HepG2 (cell line): ENCODE measurements at regions not wholly inside any gene's neighbourhood (a gene's known extent, or its start where the extent isn't known, plus 50 kb on each side); places are given as distances from the start of the nearest gene placed in this dataset.

Experiments
- ATAC-seq: fragments of 200-7000 bp; cut with Tn5 transposase; 3 replicates; pipeline ENCODE4 v1.9.1; 2020; ENCODE audit warnings: mild to moderate bottlenecking, moderate library complexity
- BruUV-seq: library from RNA; stranded (reverse); fragments of 400-500 nt; replicated peaks from 2 replicates; lab custom pipeline; 2021; lab: Mats Ljungman, UMichigan
- CTCF ChIA-PET: fragments of 300-600 bp; formaldehyde crosslinking; extraction: SDS; loops from one replicate; lab custom pipeline; 2021; ENCODE audit warnings: low total read pairs, inconsistent platforms, low intra/inter-chr PET ratio; lab: Yijun Ruan, JAX
- POLR2A ChIA-PET: fragments of 350-600 bp; sonication (Branson Sonifier 250); formaldehyde crosslinking; loops from one replicate; lab custom pipeline; 2020; ENCODE audit warnings: antibody characterized with exemption, inconsistent platforms; lab: Yijun Ruan, JAX
- DNase-seq: peaks from one replicate; pipeline ENCODE4 v3.0.0-alpha.2; 2015; ENCODE audit warnings: low spot score
- FAIRE-seq: peaks from 3 replicates; lab custom pipeline; 2011; peaks lifted over from hg19 to GRCh38; lab: Jason Lieb, UNC
- H2AFZ ChIP-seq: one replicate; pipeline ENCODE4 v1.6.1; 2011; ENCODE audit warnings: low read length, inconsistent platforms
- H3K27ac ChIP-seq: fragments of 300-600 bp; 3 replicates; pipeline ENCODE4 v1.8.0; 2011; ENCODE audit warnings: mixed run types, mild to moderate bottlenecking, mixed read lengths, low read length, inconsistent platforms; ENCODE audit not compliant: insufficient read depth; ENCODE audit errors: extremely low read length
- H3K27me3 ChIP-seq, 2 experiments: fragments of 200-600 bp in 1 of 2; 2 replicates in 1 of 2; 3 replicates in 1 of 2; pipeline versions ENCODE4 v1.6.0 to v1.8.0; 2011; ENCODE audit warnings: low read length in 2 of 2, mild to moderate bottlenecking in 2 of 2, moderate library complexity in 2 of 2, inconsistent platforms in 1 of 2; ENCODE audit not compliant: insufficient read depth in 2 of 2, control insufficient read depth in 1 of 2
- H3K36me3 ChIP-seq, 2 experiments: fragments of 200-600 bp in 1 of 2; replicated peaks in 1 of 2; 2 replicates in 1 of 2; 3 replicates in 1 of 2; pipeline versions ENCODE4 v1.5.1 to v1.8.0; 2011; ENCODE audit warnings: low read length in 2 of 2, inconsistent platforms in 1 of 2; ENCODE audit not compliant: insufficient read depth in 2 of 2, control insufficient read depth in 1 of 2
- H3K4me1 ChIP-seq: 2 replicates; pipeline ENCODE4 v1.5.1; 2012; ENCODE audit warnings: low read length, inconsistent platforms; ENCODE audit not compliant: insufficient read depth
- H3K4me2 ChIP-seq: 2 replicates; pipeline ENCODE4 v1.6.0; 2011; ENCODE audit warnings: low read depth, low read length, inconsistent platforms
- H3K4me3 ChIP-seq, 3 experiments: fragments of 200-600 bp in 1 of 3; sonication (generic), shearing (Covaris generic) in 1 of 3; replicated peaks in 1 of 3; 2 replicates each; pipeline ENCODE4 v1.5.1; 2011 to 2016; ENCODE audit warnings: low read length in 3 of 3, inconsistent platforms in 2 of 3, low read depth in 2 of 3, mild to moderate bottlenecking in 2 of 3, control low read depth in 1 of 3, mixed read lengths in 1 of 3; ENCODE audit not compliant: insufficient read depth in 1 of 3
- H3K79me2 ChIP-seq: one replicate; pipeline ENCODE4 v1.6.1; 2011; ENCODE audit warnings: low read length, inconsistent platforms; ENCODE audit not compliant: insufficient read depth
- H3K9ac ChIP-seq: 2 replicates; pipeline ENCODE4 v1.6.0; 2011; ENCODE audit warnings: mild to moderate bottlenecking, low read depth, low read length, inconsistent platforms; ENCODE audit not compliant: insufficient read depth
- H3K9me3 ChIP-seq: 2 replicates; pipeline ENCODE4 v1.5.1; 2012; ENCODE audit warnings: mild to moderate bottlenecking, low read length
- H4K20me1 ChIP-seq: 2 replicates; pipeline ENCODE4 v1.6.0; 2011; ENCODE audit warnings: inconsistent platforms, mild to moderate bottlenecking, low read length, moderate library complexity; ENCODE audit not compliant: insufficient read depth
- BRCA1 ChIP-seq: sonication (generic); formaldehyde crosslinking; IDR thresholded peaks from 2 replicates; pipeline ENCODE4 v1.4.0; 2020; ENCODE audit warnings: missing genetic modification reagents
- FIP1L1 ChIP-seq: fragments of 200-400 bp; formaldehyde crosslinking; IDR thresholded peaks from 2 replicates; pipeline ENCODE4 v1.6.1; 2018; ENCODE audit warnings: low read depth, mild to moderate bottlenecking, low read length, moderate library complexity, borderline replicate concordance; ENCODE audit not compliant: insufficient read depth
- HOXA9 ChIP-seq: sonication (generic); formaldehyde crosslinking; IDR thresholded peaks from 2 replicates; pipeline ENCODE4 v1.8.1; 2022; ENCODE audit warnings: missing genetic modification reagents, mild to moderate bottlenecking, moderate library complexity, borderline replicate concordance
- KDM5B ChIP-seq: sonication (generic); formaldehyde crosslinking; IDR thresholded peaks from 2 replicates; pipeline ENCODE4 v1.4.0; 2020; ENCODE audit warnings: missing genetic modification reagents, mild to moderate bottlenecking, borderline replicate concordance
- KLF15 ChIP-seq: sonication (generic); formaldehyde crosslinking; IDR thresholded peaks from 2 replicates; pipeline ENCODE4 v1.8.1; 2023; ENCODE audit warnings: borderline replicate concordance, mild to moderate bottlenecking, inconsistent platforms, missing genetic modification reagents, mixed read lengths
- RARG ChIP-seq: sonication (generic); formaldehyde crosslinking; IDR thresholded peaks from 2 replicates; pipeline ENCODE4 v1.4.0; 2020; ENCODE audit warnings: low read depth, mild to moderate bottlenecking, missing genetic modification reagents
- SIX1 ChIP-seq: sonication (generic); formaldehyde crosslinking; IDR thresholded peaks from 2 replicates; pipeline ENCODE4 v1.4.0; 2020; ENCODE audit warnings: missing genetic modification reagents, borderline replicate concordance
- SRY ChIP-seq: sonication (generic); formaldehyde crosslinking; IDR thresholded peaks from 2 replicates; pipeline ENCODE4 v1.8.0; 2022; ENCODE audit warnings: mild to moderate bottlenecking, missing genetic modification reagents
- TEAD3 ChIP-seq: optimal IDR thresholded peaks from 2 replicates; pipeline ENCODE3; 2016; ENCODE audit warnings: borderline replicate concordance
- YEATS2 ChIP-seq: sonication (generic); formaldehyde crosslinking; IDR thresholded peaks from 2 replicates; pipeline ENCODE4 v1.4.0; 2020; ENCODE audit warnings: missing genetic modification reagents, borderline replicate concordance
- ZNF33A ChIP-seq: sonication (generic); formaldehyde crosslinking; IDR thresholded peaks from 2 replicates; pipeline ENCODE4 v1.5.1; 2020; ENCODE audit warnings: missing genetic modification reagents, mild to moderate bottlenecking, moderate library complexity, borderline replicate concordance
- ZNF33B ChIP-seq: sonication (generic); formaldehyde crosslinking; IDR thresholded peaks from 2 replicates; pipeline ENCODE4 v1.5.1; 2020; ENCODE audit warnings: mild to moderate bottlenecking, missing genetic modification reagents
- ZNF496 ChIP-seq: sonication (generic); formaldehyde crosslinking; IDR thresholded peaks from 2 replicates; pipeline ENCODE4 v1.8.1; 2023; ENCODE audit warnings: mild to moderate bottlenecking, moderate library complexity, missing genetic modification reagents; ENCODE audit not compliant: insufficient replicate concordance
- ZNF597 ChIP-seq: sonication (generic); formaldehyde crosslinking; IDR thresholded peaks from 2 replicates; pipeline ENCODE4 v1.5.0; 2020; ENCODE audit warnings: missing genetic modification reagents
- ZNF75D ChIP-seq: sonication (generic); formaldehyde crosslinking; IDR thresholded peaks from 2 replicates; pipeline ENCODE4 v1.8.1; 2023; ENCODE audit warnings: missing genetic modification reagents, mild to moderate bottlenecking, borderline replicate concordance
- WGBS: methylation state at CpG from one replicate; pipeline ENCODE4 v1.1.6; 2017; ENCODE audit warnings: low lambda C conversion rate; 5-methylcytosine and 5-hydroxymethylcytosine counted together
- in situ Hi-C: cut with HindIII; loops from 2 replicates; pipeline ENCODE4 v1.10.0; 2017; ENCODE audit warnings: low pct_unique_long_range_greater_than_20kb; ENCODE audit not compliant: extremely low pct_ligation_motif_present
- intact Hi-C: fragments of 100-400 bp; cut with micrococcal nuclease; formaldehyde crosslinking; loops from one replicate; pipeline ENCODE4 v1.10.0; 2022; ENCODE audit not compliant: unreplicated experiment
- TF ChIP-seq, protein P1 (sequence below): sonication (generic); formaldehyde crosslinking; IDR thresholded peaks from 2 replicates; pipeline ENCODE4 v1.4.0; 2020; ENCODE audit warnings: missing genetic modification reagents, mild to moderate bottlenecking, borderline replicate concordance
- TF ChIP-seq, protein P2 (sequence below): sonication (generic); formaldehyde crosslinking; IDR thresholded peaks from 2 replicates; pipeline ENCODE4 v1.4.0; 2020; ENCODE audit warnings: missing genetic modification reagents, low read depth, mild to moderate bottlenecking, borderline replicate concordance

DNA sequence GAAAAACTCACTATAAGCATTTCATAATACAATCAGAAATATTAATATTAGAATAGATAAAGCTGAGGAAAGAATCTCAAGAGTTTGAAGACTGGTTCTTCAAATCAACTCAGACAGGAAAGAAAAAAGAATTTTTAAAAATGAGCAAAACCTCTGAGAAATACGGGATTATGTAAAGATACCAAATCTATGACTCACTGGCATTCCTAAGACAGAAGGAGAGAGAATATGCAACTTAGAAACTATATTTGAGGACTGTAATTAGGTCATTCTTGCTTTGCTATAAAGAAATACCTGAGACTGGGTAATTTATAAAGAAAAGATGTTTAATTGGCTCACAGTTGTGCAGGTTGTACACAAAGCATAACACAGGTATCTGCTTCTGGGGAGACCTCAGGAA is 665.1 kb downstream of the RNF144B start:
- no peak for TF ChIP-seq ZNF496 (CRISPR knock-in tag)
- TF ChIP-seq ZNF33B (CRISPR knock-in tag): no peak
- TF ChIP-seq, protein P1, sequence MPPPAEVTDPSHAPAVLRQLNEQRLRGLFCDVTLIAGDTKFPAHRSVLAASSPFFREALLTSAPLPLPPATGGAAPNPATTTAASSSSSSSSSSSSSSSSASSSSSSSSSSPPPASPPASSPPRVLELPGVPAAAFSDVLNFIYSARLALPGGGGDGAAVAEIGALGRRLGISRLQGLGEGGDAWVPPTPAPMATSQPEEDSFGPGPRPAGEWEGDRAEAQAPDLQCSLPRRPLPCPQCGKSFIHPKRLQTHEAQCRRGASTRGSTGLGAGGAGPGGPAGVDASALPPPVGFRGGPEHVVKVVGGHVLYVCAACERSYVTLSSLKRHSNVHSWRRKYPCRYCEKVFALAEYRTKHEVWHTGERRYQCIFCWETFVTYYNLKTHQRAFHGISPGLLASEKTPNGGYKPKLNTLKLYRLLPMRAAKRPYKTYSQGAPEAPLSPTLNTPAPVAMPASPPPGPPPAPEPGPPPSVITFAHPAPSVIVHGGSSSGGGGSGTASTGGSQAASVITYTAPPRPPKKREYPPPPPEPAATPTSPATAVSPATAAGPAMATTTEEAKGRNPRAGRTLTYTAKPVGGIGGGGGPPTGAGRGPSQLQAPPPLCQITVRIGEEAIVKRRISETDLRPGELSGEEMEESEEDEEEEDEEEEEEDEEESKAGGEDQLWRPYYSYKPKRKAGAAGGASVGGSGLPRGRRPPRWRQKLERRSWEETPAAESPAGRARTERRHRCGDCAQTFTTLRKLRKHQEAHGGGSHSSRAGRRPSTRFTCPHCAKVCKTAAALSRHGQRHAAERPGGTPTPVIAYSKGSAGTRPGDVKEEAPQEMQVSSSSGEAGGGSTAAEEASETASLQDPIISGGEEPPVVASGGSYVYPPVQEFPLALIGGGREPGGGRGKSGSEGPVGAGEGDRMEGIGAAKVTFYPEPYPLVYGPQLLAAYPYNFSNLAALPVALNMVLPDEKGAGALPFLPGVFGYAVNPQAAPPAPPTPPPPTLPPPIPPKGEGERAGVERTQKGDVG: no peak
- TF ChIP-seq SRY: no peak
- no peak for TF ChIP-seq FIP1L1
- TF ChIP-seq BRCA1: no peak
- TF ChIP-seq SIX1 (CRISPR knock-in tag): no peak
- TF ChIP-seq TEAD3: no peak
- TF ChIP-seq, protein P2, sequence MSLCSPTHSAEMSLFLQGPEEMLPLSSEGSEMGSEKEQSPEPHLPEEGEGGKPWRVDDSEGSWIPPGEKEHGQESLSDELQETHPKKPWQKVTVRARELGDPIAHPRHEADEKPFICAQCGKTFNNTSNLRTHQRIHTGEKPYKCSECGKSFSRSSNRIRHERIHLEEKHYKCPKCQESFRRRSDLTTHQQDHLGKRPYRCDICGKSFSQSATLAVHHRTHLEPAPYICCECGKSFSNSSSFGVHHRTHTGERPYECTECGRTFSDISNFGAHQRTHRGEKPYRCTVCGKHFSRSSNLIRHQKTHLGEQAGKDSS (CRISPR knock-in tag): no peak
- no peak for TF ChIP-seq KDM5B (CRISPR knock-in tag)
- no peak for TF ChIP-seq ZNF597
- TF ChIP-seq ZNF33A: no peak
- TF ChIP-seq ZNF75D: no peak
- TF ChIP-seq KLF15 (CRISPR knock-in tag): no peak
- no peak for TF ChIP-seq HOXA9 (CRISPR knock-in tag)
- TF ChIP-seq RARG: no peak
- no peak for TF ChIP-seq YEATS2 (CRISPR knock-in tag)
- TF ChIP-seq, all 625 proteins: peak for 0
- Histone ChIP-seq H2AFZ (no peak overlapping the region), H3K4me2 (no peak overlapping the region), H3K27ac (no peak overlapping the region), H3K9ac (no peak overlapping the region), H3K4me1 (no peaks in the 10 kb centered on the region), H3K4me3 (no peak overlapping the region), H3K79me2 (no peaks in the 10 kb centered on the region), H3K9me3 (peaks cover 83% of the 10 kb centered on the region), H4K20me1 (no peaks in the 10 kb centered on the region), H3K27me3 (no peaks in the 10 kb centered on the region), H3K36me3 (no peaks in the 10 kb centered on the region)
- in situ Hi-C loops: no loop called here
- CTCF ChIA-PET: no interaction called here
- POLR2A ChIA-PET: no interaction called here
- 0% methylated on average over 1 of the region's 1 CpG for WGBS
- intact Hi-C loops: no loop called here
- ATAC-seq: no peak
- DNase-seq: no peak
- FAIRE-seq: no peak
- no TSS peak for BruUV-seq
